ENCODE measurements at regions not wholly inside any gene's neighbourhood (a gene's known extent, or its start where the extent isn't known, plus 50 kb on each side); places are given as distances from the start of the nearest gene placed in this dataset.

- TF ChIP-seq CTCF (IDR thresholded peaks at IDR 0.05) (no peak), POLR2A (IDR thresholded peaks at IDR 0.05) (no peak)
Observed at GRCh38 chr20:48400009-48400408, 427.8 kb downstream of the PREX1 start.
